Putamen (tissue), 1 donor: ENCODE measurements at regions not wholly inside any gene's neighbourhood (a gene's known extent, or its start where the extent isn't known, plus 50 kb on each side); places are given as distances from the start of the nearest gene placed in this dataset.
"Not testable (repeated sequence)": the region's sequence is repeated elsewhere in the genome, so short reads cannot be mapped to it uniquely, and the experiment has no call there.

Experiments
- DNase-seq: peaks from one replicate; pipeline ENCODE4 v3.0.0-alpha.2; 2016; ENCODE audit warnings: low spot score

DNA sequence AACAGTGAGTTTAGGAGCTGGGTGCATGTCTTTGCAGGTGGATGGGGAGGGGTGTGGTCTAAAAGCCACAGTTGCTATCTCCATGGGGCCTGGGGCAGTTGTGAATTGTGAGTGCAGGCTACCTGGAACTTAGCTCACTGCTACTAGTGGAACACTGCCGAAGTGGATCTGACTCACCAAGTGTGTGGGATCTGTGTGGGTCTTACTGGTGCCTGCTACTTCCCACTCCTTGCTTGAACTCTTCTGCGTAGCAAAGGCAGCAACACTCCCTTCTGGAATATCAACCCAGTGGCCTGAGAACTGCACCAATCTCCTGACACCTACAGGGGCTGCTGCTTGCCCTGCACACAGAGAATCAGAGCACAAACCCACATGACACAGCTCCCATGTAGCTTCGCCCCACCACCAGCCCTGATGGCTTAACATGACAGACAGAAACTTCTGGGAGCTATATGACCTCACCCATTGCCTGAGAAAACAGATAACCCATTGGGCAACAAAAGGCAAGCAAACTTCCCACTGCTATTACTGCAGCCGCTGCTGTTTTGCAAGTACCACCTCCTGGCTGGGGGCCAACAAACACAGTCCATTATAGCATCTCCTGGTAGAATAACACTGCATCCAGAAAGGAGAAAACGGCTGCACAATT lies 455.1 kb upstream of the DDX18 start:
- DNase-seq = peak; percentile 58

GRCh38 chr2:117360586-117360985 lies 453.9 kb upstream of the DDX18 start:
- DNase-seq = no peak

DNA sequence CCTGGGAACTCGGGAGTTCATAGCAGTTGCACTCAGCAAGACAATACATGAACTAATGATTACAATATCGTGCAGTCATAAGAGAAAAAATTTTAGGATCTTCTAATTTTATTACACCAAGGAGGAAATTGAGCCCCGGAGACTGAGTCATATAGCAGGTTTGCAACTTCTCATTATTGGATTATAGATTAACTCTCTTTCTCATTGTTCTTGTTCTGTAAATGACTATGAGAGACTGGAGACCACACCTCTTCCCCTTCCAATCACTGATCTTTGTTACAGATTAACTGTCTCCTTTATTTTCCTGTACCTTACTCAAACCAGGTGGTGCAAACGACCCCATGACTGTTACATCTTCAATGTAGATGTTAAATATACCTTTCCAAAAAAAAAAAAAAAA lies 435.8 kb upstream of the DDX18 start:
- no peak for DNase-seq

DNA sequence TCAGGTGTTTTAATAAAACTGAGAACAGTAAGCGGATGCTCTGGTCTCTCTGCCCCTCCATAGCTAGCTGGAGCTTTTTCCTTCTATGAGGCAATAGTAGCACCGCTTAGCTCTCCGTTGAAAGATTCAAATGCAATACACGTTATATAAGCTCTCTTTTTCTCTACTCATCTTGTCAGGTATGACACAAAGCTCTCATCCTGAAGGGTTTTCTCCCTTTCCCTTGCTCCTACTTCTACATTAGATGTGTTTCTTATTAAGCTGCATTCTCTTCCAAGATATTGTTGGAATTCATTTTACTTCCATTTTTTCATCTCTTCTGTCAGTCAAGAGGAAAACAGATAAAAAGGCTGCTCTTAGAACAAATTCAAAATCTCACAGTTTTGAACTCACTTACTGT lies 434.6 kb upstream of the DDX18 start:
- DNase-seq = no peak

GRCh38 chr2:117383997-117384396 lies 430.5 kb upstream of the DDX18 start:
- not testable (repeated sequence) for DNase-seq

DNA sequence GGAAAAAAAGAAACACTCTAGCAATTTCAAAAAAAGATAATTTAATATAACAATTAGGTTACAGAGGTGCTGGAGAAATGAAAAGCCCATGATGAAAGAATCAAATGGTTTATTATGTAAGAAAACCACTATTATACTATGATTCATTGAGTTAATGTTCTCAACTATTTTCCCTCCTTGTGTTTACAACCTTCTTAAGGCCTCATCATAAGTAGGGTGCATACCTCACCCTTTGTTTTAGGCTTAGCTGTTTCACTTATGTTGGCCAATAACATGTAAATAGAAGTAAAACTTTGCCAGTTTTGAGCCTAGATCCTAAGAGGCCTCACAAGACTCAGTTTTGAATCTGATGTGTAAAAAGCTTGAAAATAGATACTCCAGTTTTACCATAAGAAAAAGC lies 418.3 kb upstream of the DDX18 start:
- DNase-seq = no peak

DNA sequence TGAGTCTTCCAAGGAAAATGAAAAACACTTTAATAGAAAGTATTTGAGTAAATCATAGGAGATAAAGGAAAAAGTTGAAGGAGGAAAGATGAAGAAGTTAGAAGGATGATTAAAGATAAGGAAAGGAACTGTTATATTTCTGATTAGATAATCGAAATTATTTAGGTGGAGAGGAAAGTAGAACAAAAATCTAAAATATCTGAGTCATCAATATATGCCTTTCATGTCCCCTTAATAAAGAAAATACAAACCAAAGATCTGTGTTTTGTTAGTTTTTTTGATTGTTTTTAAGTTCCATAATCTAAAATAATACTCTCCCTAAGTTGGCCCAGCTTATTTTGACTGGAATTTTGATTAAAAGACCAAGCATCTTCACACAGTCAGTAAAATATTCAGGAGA lies 412.9 kb upstream of the DDX18 start:
- no peak for DNase-seq

DNA sequence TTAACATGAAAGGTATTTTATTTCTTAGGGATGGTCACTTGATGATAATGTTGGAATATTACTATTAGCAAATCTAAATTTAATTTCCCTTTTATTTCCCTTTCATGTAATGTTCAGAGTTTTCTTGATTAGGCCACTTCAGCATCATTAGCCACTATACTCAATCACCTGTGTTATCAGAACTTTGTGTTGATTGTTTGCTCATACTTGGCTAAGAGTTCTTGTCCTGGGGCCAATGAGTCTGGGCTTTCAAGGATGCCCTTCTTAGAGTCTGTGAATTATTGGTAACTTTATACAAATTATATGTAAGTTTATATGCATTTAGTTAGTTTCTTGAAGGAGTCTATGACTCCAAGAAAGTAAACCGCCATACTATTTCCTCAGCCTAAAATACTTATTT lies 408.0 kb upstream of the DDX18 start:
- no peak for DNase-seq

DNA sequence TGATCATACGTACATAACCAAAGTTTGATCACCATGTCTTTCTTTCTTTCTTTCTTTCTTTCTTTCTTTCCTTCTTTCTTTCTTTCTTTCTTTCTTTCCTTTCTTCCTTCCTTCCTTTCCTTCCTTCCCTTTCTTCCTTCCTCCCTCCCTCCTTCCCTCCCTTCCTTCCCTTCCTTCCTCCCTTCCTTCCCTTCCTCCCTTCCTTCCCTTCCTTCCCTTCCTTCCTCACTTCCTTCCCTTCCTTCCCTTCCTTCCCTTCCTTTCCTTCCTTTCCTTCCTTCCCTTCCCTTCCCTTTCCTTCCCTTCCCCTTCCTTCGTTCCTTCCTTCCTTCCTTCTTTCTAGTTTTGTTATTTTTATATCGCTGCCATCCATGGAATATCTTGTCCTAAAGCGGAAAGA lies 406.7 kb upstream of the DDX18 start:
- DNase-seq = no peak

DNA sequence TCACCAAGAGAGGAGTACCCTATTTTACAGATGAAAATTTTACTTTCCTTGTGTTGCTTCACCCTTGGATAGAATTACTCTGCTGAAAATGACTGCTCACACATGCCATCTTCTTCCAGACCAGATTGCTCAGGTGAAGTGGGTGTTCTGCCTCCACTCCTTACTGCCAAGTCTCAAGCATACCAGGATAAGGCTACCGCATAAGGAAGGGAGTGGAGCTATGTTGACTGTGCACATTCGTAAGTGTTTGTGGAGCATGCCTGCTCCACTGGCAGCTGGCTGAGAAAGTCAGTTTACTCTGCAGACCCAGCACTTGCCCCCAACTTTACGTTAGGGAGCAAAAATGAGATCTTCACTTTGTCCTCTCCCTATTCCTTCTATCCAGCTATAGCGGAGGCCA lies 405.0 kb upstream of the DDX18 start:
- DNase-seq = no peak

DNA sequence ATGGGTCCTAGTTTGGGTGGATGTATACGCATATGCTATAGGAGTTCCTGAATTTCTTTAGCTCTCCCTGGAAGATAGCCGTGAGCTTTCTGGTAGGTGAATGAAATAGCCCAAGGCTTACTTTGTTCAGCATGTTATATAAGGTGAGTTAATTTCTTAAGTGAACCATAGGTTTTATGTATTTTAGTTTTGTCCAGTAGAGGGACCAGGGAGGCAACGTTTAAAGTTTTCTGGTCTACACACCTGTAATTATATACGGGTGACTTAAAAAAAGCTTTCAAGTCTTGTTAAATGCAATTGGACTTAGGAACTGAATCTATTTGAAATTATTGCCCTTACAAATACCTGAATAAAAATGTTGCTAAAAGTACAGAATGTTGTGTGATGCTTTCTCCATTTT lies 402.5 kb upstream of the DDX18 start:
- DNase-seq = no peak

DNA sequence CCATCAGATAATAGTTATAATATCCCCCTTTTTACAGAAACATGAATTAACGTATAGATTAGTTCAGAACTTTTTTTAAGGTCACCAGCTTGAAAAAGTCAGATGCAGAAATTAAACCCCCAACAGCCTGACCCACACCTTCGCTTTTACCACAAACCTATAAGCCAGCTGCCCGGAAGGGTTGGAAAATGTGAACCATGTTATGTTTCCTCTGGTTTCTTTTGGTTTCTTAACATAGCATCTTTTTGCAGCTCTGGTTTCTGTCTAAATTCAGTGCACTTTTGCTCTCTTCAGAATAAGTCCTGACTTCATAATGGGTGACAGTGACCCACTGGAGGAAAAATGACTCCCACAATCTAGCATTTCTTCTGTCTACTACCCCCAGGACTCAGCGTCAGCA lies 381.7 kb upstream of the DDX18 start:
- DNase-seq = no peak

DNA sequence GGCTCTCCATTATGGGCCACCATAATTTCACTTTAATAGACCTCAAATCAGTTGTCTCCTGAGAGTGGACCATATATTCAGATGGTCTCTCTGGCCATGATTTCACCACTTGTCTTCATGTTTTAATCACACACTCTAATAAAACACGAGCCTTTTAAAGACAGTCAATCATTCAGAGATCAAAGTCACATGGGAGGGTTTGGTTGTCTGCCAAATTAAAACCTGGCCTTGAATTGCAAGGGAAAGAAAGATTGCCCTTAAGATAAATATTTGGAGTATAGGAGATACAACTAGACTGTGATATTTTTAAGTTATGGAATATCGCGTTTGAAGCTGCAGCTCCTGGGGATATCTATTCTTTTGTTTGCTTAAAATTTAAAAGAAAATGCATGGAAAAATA lies 377.8 kb upstream of the DDX18 start:
- no peak for DNase-seq

DNA sequence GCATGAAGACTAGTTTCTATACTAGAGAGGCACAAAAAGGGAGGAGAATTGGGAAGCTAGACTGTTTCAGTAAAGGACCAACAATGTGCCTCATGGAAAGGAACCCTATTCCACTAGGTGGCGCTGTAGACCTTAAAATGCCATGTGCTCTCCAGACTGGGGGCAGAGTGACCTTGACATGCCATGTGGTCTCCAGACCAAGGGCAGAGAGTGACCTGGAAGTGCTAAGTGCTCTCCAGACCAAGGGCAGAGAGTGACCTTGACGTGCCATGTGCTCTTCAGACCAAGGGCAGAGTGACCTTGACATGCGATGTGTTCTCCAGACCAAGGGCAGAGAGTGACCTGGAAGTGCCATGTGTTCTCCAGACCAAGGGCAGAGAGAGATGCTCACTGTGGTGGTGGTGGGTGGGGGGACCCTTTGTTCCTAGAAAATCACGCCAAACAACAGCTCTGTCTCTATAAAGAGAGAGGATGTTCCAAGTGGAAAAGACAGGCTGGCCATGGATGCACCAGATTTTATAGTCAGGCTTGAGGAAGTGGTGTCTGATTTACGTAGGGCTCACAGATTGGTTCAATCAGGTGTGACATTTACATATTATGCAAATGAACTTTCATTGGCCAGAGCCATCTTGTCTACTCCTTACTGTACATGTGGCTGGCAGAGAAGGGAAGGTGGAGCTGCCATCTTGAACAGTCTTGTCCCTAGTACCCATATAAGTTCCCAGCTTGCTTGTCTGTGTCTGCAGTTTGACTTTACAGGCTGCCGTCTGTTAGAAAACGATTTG lies 344.0 kb upstream of the DDX18 start:
- DNase-seq = peak; percentile 5

- no peak for DNase-seq
These were observed 332.9 kb upstream of the DDX18 start for GRCh38 chr2:117481608-117482007.

- no peak for DNase-seq
These were observed 328.9 kb upstream of the DDX18 start for GRCh38 chr2:117485588-117485987.

DNA sequence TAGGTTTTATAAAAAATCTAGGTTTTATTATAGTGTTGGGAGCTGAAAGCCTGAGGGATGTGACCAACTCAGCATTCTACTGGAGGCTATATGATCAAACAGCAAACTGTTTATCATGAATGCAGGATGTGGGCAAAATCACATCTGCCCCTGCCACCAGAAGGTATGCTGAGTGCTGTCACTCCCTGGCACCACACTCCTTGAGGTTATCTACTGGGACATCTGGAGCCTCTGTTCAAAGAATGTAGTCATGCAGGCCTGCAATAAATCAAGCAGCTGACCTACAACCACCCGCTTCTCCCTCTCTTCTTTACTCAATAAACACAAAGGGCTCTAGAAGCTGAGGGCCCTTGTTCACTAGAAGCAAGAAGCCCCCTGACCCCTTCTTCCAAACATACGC lies 328.4 kb upstream of the DDX18 start:
- no peak for DNase-seq

GRCh38 chr2:117492209-117492851 lies 322.2 kb upstream of the DDX18 start:
- DNase-seq = no peak

DNA sequence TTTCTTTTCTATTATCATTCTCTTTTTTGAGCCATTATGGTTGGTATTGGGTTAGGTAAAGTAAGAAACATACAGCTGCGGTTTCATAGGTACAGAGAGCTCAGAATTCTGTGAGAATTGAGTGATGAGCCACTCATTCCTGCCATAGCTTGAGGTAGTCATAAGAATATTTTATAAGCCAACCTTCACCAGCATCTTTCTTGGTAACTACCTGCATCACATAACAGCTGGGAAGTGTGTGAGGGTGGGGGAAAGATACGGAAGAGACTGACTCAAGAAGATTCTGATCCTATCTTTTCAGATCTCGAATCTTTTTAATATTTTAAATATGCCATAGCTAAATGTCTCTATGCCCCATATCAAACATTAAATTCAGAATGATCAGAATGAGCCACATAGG lies 313.8 kb upstream of the DDX18 start:
- no peak for DNase-seq

GRCh38 chr2:117502121-117502520 lies 312.4 kb upstream of the DDX18 start:
- no peak for DNase-seq

GRCh38 chr2:117512307-117512706 lies 302.2 kb upstream of the DDX18 start:
- no peak for DNase-seq

GRCh38 chr2:117514371-117514770 lies 300.1 kb upstream of the DDX18 start:
- DNase-seq = no peak

GRCh38 chr2:117519238-117519637 lies 295.3 kb upstream of the DDX18 start:
- no peak for DNase-seq
